ENCODE measurements at regions not wholly inside any gene's neighbourhood (a gene's known extent, or its start where the extent isn't known, plus 50 kb on each side); places are given as distances from the start of the nearest gene placed in this dataset.
A peak's percentile ranks its signal among the peaks of the same experiment; 100 is the strongest.

GRCh38 chr14:49975276-49975675 lies 82.4 kb downstream of the ARF6 start:
- H4K20me1 ChIP-seq (ENCODE audit: insufficient read depth, low read length) = no peaks in the 10 kb centered on the region
- peaks cover 51% of the 10 kb centered on the region; the same call in 1 of the 2 replicates for H3K79me2 ChIP-seq (ENCODE audit: insufficient read depth, low read depth, low read length)
- peak overlapping the region; percentile 14 for H3K4me3 ChIP-seq (ENCODE audit: low read depth, low read length, poor library complexity, severe bottlenecking)
- no TSS peak for BruUV-seq (replicated peaks)
- intact Hi-C loops (cut with micrococcal nuclease; ENCODE audit: unreplicated experiment) = loop anchor here (10.0 kb wide), 1 partner anchor 380 kb away; the partner anchor contains the start of gene LRR1
- H3K9me3 ChIP-seq (ENCODE audit: low read length) = no peaks in the 10 kb centered on the region
- ChIA-PET CTCF (ENCODE audit: unreplicated experiment) (interaction anchor here (0.7 kb wide), 1 partner anchor 29 kb away, joined by 3 read pairs; no protein-coding TSS in a partner anchor), POLR2A (interaction anchor here (0.6 to 11.5 kb wide), 10 partner anchors 12 to 340 kb away, joined by 6 to 261 read pairs (median 13); partner anchors contain the start of gene ARF6)
- no peak for TF ChIP-seq CTCF (conservative IDR thresholded peaks at IDR 0.05; ENCODE audit: low read length)
- TF ChIP-seq EZH2phosphoT487 (IDR thresholded peaks at IDR 0.05; ENCODE audit: borderline replicate concordance, low read depth, low read length) = no peak
- H3K27ac ChIP-seq (ENCODE audit: low read depth, low read length, poor library complexity, severe bottlenecking) = peak overlapping the region; percentile 93
- H3K4me2 ChIP-seq (ENCODE audit: low read length) = peak overlapping the region; percentile 93
- H3K9me2 ChIP-seq (ENCODE audit: insufficient read depth, low read length) = no peaks in the 10 kb centered on the region
- peaks cover 95% of the 10 kb centered on the region for H3K4me1 ChIP-seq (ENCODE audit: insufficient read depth, low read length, poor library complexity, severe bottlenecking)
- DNase-seq (ENCODE audit: low spot score) = no peak
- 0 out of 2 replicates have a peak, but pooled peaks cover 1% of the 10 kb centered on the region for H3K36me3 ChIP-seq (ENCODE audit: insufficient read depth, low read length)
- H2AFZ ChIP-seq (ENCODE audit: low read length) = peak overlapping the region; percentile 65; the same call in 1 of the 2 replicates

GRCh38 chr14:49975799-49976198 lies 82.9 kb downstream of the ARF6 start:
- ChIA-PET POLR2A (interaction anchor here (0.5 to 11.5 kb wide), 16 partner anchors 11 to 339 kb away, joined by 3 to 261 read pairs (median 6); partner anchors contain the start of gene ARF6), CTCF (ENCODE audit: unreplicated experiment) (interaction anchor here (0.6 to 1.9 kb wide), 3 partner anchors 14 to 96 kb away, joined by 3 to 8 read pairs (median 5); no protein-coding TSS in a partner anchor)
- H3K4me3 ChIP-seq (ENCODE audit: low read depth, low read length, poor library complexity, severe bottlenecking) = peak overlapping the region; percentile 14
- peaks cover 56% of the 10 kb centered on the region; the same call in 1 of the 2 replicates for H3K79me2 ChIP-seq (ENCODE audit: insufficient read depth, low read depth, low read length)
- no peaks in the 10 kb centered on the region for H4K20me1 ChIP-seq (ENCODE audit: insufficient read depth, low read length)
- peak overlapping the region; percentile 93 for H3K27ac ChIP-seq (ENCODE audit: low read depth, low read length, poor library complexity, severe bottlenecking)
- H3K9me2 ChIP-seq (ENCODE audit: insufficient read depth, low read length) = no peaks in the 10 kb centered on the region
- H2AFZ ChIP-seq (ENCODE audit: low read length) = peak overlapping the region; percentile 65; the same call in 1 of the 2 replicates
- H3K4me1 ChIP-seq (ENCODE audit: insufficient read depth, low read length, poor library complexity, severe bottlenecking) = peaks cover 95% of the 10 kb centered on the region
- no TSS peak for BruUV-seq (replicated peaks)
- TF ChIP-seq CTCF (conservative IDR thresholded peaks at IDR 0.05; ENCODE audit: low read length) (no peak), EZH2phosphoT487 (IDR thresholded peaks at IDR 0.05; ENCODE audit: borderline replicate concordance, low read depth, low read length) (no peak)
- peak overlapping the region; percentile 93 for H3K4me2 ChIP-seq (ENCODE audit: low read length)
- intact Hi-C loops (cut with micrococcal nuclease; ENCODE audit: unreplicated experiment) = loop anchor here (2.0 to 10.0 kb wide), 2 partner anchors 15 to 381 kb away; partner anchors contain the start of gene LRR1
- no peaks in the 10 kb centered on the region for H3K9me3 ChIP-seq (ENCODE audit: low read length)
- no peak for DNase-seq (ENCODE audit: low spot score)
- peaks cover 7% of the 10 kb centered on the region; the same call in 1 of the 2 replicates for H3K36me3 ChIP-seq (ENCODE audit: insufficient read depth, low read length)
